GM13977 (cell line): ENCODE measurements at regions not wholly inside any gene's neighbourhood (a gene's known extent, or its start where the extent isn't known, plus 50 kb on each side); places are given as distances from the start of the nearest gene placed in this dataset.

ENCODE experiments used
- DNase-seq: peaks from one replicate; pipeline ENCODE4 v3.0.0; 2012; ENCODE audit warnings: low spot score
- in situ Hi-C: fragments of 300-500 bp; cut with MboI; formaldehyde crosslinking; loops from one replicate; pipeline ENCODE4 v1.12.0; 2022; ENCODE audit warnings: low sequenced_read_pairs, low pct_unique_long_range_greater_than_20kb, mixed read lengths, inconsistent platforms; ENCODE audit not compliant: unreplicated experiment
- TF ChIP-seq, protein P1 (sequence below): IDR thresholded peaks from 2 replicates; pipeline ENCODE4 v1.5.1; 2012; ENCODE audit warnings: mild to moderate bottlenecking, control low read depth; ENCODE audit not compliant: insufficient read depth; ENCODE audit errors: extremely low read depth, missing control alignments

DNA sequence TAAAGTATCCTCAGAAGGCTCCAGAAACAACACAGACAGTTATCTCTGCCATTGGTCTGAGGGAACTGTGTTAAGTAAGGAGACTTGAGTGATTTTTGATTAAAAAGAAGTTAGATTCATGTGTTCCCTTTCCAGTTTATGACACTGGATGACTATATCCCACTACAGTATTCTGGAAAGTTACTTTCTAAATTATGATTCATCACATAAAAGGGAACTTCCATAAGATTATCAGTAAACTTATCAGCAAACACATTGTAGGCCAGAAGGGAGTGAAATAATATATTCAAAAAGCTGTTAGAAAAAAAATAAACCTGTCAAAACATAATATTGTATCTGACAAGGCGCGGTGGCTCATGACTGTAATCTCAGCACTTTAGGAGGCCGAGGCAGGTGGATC lies 700.0 kb downstream of the SLITRK6 start:
- TF ChIP-seq, protein P1, sequence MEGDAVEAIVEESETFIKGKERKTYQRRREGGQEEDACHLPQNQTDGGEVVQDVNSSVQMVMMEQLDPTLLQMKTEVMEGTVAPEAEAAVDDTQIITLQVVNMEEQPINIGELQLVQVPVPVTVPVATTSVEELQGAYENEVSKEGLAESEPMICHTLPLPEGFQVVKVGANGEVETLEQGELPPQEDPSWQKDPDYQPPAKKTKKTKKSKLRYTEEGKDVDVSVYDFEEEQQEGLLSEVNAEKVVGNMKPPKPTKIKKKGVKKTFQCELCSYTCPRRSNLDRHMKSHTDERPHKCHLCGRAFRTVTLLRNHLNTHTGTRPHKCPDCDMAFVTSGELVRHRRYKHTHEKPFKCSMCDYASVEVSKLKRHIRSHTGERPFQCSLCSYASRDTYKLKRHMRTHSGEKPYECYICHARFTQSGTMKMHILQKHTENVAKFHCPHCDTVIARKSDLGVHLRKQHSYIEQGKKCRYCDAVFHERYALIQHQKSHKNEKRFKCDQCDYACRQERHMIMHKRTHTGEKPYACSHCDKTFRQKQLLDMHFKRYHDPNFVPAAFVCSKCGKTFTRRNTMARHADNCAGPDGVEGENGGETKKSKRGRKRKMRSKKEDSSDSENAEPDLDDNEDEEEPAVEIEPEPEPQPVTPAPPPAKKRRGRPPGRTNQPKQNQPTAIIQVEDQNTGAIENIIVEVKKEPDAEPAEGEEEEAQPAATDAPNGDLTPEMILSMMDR, result no peak
- in situ Hi-C loops, result no loop called here
- no peak for DNase-seq

DNA sequence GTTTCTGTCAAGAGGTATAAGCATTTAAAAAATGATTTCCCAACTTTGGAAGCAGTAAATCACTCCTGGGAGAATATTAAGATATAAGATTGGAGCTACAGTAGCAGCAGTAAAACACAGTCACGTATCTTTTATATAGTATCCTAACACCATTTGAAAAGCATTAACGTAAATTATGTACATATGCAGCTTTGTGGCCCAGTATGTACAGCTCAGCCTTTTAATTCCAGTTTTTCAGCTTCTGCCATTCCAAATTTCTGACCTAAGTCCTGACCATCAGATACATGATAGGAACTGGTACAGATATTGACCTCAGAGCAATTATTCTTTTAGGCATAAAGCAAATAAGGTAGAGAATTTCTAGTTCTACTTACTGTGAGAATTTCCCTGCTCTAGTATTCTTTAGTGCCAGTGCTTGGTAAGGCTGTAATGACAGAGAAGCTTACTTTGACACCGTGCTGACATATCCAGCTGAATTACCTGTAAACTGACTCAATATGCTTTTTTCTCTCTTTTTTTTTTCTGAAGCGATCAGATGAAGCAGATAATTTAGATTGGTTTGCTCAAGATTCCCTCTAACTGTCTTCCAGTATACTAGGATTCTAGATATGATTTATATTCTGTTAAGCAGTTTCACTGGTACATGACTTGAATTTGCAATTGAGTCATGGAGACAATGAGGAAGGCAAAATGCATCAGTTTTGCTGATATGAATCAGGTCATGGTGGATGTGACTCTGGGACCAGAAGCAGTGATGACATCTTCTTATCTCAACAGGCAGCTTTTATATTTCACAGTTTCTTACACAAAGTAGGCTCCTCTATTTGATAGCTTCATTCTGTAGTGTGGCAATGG lies 703.6 kb downstream of the SLITRK6 start:
- in situ Hi-C loops, result no loop called here
- TF ChIP-seq, protein P1, result no peak
- no peak for DNase-seq

DNA sequence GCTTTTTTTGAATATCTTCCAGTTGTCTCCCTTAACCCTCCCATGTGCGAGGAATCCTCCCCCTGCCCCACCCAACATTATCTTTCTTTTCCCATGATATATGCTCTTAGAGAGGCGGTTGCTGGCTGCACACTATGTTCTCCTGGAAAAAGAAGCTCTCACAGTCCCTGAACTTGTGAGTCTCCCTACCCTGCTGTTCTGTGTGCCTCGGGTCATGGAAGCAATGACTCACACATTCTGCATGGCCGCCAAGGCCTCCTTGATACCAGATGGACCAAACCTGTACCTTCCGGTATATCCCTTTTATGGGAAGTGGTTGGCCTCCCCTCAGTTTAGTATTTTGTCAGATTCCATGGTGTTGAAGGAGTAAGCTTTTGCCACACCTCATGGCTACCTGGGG lies 705.4 kb downstream of the SLITRK6 start:
- TF ChIP-seq, protein P1, result no peak
- in situ Hi-C loops, result no loop called here
- DNase-seq, result no peak

DNA sequence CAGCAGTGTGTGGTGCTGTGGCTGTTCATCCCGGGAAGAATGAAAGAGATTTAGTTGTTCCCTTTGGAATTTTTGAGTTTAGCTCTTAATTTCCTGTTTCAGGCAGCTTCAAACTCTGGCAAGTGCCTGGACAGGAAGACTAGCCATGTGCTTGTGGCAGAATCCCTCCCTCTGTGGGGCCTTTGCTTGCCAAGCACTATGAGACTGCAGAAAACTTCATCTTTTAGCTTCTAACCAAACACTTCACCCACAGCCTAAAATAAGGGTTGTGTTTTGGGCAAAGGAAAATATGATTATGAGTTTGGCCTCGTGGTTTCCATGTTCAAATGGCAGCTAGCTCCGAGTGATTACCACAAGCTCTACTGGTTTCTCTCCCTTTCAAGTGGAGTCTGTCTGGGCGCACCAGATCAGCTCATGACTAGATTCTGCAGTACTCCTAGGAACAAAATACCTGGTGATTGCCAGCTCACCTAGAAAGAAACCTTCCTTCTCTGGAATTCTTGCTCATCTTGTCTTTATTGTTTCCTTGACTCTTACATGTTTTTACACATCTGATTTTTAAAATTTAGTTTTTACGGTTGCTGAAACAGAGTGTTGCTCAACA lies 707.5 kb downstream of the SLITRK6 start:
- TF ChIP-seq, protein P1, result no peak
- in situ Hi-C loops, result no loop called here
- no peak for DNase-seq

DNA sequence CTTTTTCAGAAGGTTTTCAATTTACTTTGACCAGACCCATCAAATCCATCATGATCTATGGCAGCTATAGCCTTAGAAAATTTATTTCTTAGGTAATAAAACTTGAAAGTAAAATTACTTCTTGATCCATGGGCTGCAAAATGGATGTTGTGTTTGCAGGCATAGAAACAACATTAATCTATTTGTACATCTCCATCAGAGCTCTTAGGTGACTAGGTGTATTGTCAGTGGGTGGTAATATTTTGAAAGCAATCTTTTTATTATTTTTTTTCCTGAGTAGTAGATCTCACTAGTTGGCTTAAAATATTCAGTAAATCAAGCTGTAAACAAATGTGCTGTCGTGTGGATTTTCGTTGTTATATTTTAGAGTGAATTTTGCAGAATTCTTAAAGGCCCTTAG lies 710.0 kb downstream of the SLITRK6 start:
- in situ Hi-C loops, result no loop called here
- TF ChIP-seq, protein P1, result no peak

DNA sequence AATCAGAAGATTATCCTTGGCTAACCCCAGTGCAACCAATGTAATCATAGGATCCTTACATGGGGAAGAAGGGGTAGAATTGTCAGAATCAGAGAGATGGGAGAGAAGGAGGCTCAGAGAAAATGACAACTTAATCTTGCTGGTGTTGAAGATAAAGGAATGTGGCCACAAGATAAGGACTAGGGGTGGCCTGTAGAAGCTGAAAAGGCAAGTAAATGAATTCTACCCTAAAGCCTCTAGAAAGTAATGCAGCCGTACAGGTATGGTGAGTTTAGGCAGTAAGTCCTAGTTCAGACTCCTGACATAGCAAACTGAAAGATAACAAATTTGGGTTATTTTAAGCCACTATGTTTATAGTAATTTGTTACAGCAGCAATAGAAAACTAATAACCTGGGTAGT lies 718.5 kb downstream of the SLITRK6 start:
- TF ChIP-seq, protein P1, result no peak
- DNase-seq, result no peak
- in situ Hi-C loops, result no loop called here

More for the DNA sequence above, 710.0 kb downstream of the SLITRK6 start:
- DNase-seq, result no peak
